Thyroid gland (tissue), 4 donors: ENCODE measurements at regions not wholly inside any gene's neighbourhood (a gene's known extent, or its start where the extent isn't known, plus 50 kb on each side); places are given as distances from the start of the nearest gene placed in this dataset.
A peak's percentile ranks its signal among the peaks of the same experiment; 100 is the strongest.

Source experiments
- DNase-seq, 2 donors: peaks; one replicate each; pipeline ENCODE4 v3.0.0-alpha.2; 2019
- H3K27ac ChIP-seq, 3 donors: fragments of 200-600 bp; sonication (generic); 1 replicate in 2 of 3; 2 replicates in 1 of 3; pipeline ENCODE4 v1.5.1; 2016 to 2019; ENCODE audit warnings: mild to moderate bottlenecking in 1 of 3, moderate library complexity in 1 of 3
- H3K27me3 ChIP-seq: fragments of 200-600 bp; sonication (generic); one replicate; pipeline ENCODE4 v1.5.1; 2019
- H3K36me3 ChIP-seq, 2 donors: fragments of 200-600 bp; sonication (generic); one replicate each; pipeline ENCODE4 v1.5.1; 2016 to 2019
- H3K4me1 ChIP-seq, 2 donors: fragments of 200-600 bp; sonication (generic); one replicate each; pipeline ENCODE4 v1.5.1; 2017 to 2019
- H3K4me3 ChIP-seq, 3 donors: fragments of 200-600 bp; sonication (generic); replicated peaks in 1 of 3; 1 replicate in 2 of 3; 2 replicates in 1 of 3; pipeline ENCODE4 v1.5.1; 2016; ENCODE audit warnings: mild to moderate bottlenecking in 1 of 3
- H3K9me3 ChIP-seq: fragments of 200-600 bp; sonication (generic); one replicate; pipeline ENCODE4 v1.5.1; 2017
- POLR2A ChIP-seq, 2 donors: fragments of 450-650 bp; IDR thresholded peaks; one replicate each; pipeline ENCODE4 v1.6.1; 2017; ENCODE audit warnings: antibody characterized with exemption in 2 of 2, mild to moderate bottlenecking in 2 of 2, moderate library complexity in 1 of 2
- WGBS, 2 donors: methylation state at CpG; one replicate each; pipeline ENCODE4 v1.1.5; 2017; 5-methylcytosine and 5-hydroxymethylcytosine counted together
- intact Hi-C: fragments of 100-400 bp; cut with DNase I; formaldehyde crosslinking; loops from one replicate; pipeline ENCODE4 v1.15.1; 2023
- TF ChIP-seq, protein P1 (sequence below), 6 experiments: fragments of 200-600 bp in 3 of 6; fragments of 450-650 bp in 3 of 6; sonication (generic) in 3 of 6; IDR thresholded peaks; one replicate each; pipeline ENCODE4 v1.5.1; 2016 to 2019; ENCODE audit warnings: antibody characterized with exemption in 6 of 6, mild to moderate bottlenecking in 2 of 6, inconsistent platforms in 1 of 6, moderate library complexity in 1 of 6

DNA sequence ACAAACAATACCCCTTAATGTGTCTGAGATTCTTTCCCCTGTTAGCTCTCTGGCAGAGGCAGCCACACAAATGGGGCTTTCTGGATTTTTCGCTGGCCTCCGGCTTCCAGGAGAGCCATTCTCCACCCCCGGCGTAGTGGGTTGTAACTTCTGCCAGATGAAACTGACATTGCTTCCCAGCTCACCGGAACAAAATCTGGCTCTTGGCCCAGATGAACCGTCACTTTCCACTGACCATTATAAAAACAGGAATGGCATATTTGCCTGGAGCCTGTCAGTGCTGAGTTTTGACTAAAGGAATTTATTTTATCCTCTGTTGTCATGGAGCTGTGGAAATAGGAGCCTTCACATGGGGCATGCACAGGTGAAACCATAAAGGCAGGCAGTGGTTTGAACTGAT is 120.6 kb upstream of the GPR12 start:
- peaks cover 0 to 11% of the 10 kb centered on the region in 2 donors for H3K4me1 ChIP-seq
- WGBS, 2 donors: 15 to 22% methylated on average over 6 of the region's 6 CpGs
- H3K27ac ChIP-seq: no peak overlapping the region
- peak; percentile 44 to 71 for DNase-seq
- no peaks in the 10 kb centered on the region for H3K36me3 ChIP-seq
- intact Hi-C loops: no loop called here
- H3K4me3 ChIP-seq: no peak overlapping the region
- TF ChIP-seq, protein P1, sequence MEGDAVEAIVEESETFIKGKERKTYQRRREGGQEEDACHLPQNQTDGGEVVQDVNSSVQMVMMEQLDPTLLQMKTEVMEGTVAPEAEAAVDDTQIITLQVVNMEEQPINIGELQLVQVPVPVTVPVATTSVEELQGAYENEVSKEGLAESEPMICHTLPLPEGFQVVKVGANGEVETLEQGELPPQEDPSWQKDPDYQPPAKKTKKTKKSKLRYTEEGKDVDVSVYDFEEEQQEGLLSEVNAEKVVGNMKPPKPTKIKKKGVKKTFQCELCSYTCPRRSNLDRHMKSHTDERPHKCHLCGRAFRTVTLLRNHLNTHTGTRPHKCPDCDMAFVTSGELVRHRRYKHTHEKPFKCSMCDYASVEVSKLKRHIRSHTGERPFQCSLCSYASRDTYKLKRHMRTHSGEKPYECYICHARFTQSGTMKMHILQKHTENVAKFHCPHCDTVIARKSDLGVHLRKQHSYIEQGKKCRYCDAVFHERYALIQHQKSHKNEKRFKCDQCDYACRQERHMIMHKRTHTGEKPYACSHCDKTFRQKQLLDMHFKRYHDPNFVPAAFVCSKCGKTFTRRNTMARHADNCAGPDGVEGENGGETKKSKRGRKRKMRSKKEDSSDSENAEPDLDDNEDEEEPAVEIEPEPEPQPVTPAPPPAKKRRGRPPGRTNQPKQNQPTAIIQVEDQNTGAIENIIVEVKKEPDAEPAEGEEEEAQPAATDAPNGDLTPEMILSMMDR (IDR thresholded peaks at IDR 0.05): no peak
- TF ChIP-seq POLR2A (IDR thresholded peaks at IDR 0.05): no peak
- no peaks in the 10 kb centered on the region for H3K27me3 ChIP-seq
- H3K9me3 ChIP-seq: no peaks in the 10 kb centered on the region

DNA sequence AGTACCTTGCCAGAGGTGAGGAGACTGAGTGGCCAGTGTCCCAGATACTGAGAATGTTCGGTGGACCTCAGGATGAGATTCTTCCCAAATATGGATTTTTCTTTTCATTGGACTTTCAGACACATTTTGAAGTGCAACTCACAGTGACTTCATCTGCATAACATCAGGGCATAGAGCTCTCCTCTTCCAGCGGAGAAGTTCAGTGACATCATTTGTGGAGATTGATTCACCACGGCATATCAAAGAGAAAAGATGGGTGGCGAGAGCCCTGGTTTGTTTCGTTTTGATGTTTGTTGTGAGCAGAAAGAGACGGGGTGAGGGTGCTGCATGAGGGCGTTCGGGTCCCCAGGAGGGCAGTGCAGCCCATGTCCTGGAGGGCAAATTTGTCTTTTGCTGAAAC is 120.1 kb upstream of the GPR12 start:
- Histone ChIP-seq H3K36me3 (no peaks in the 10 kb centered on the region), H3K4me3 (no peak overlapping the region), H3K27ac (no peak overlapping the region), H3K4me1 (peaks cover 0 to 11% of the 10 kb centered on the region in 2 donors), H3K9me3 (no peaks in the 10 kb centered on the region), H3K27me3 (no peaks in the 10 kb centered on the region)
- WGBS, 2 donors: 60 to 71% methylated on average over 8 of the region's 8 CpGs
- no peak for DNase-seq
- TF ChIP-seq POLR2A (IDR thresholded peaks at IDR 0.05): no peak
- TF ChIP-seq, protein P1 (IDR thresholded peaks at IDR 0.05): no peak
- intact Hi-C loops: no loop called here

DNA sequence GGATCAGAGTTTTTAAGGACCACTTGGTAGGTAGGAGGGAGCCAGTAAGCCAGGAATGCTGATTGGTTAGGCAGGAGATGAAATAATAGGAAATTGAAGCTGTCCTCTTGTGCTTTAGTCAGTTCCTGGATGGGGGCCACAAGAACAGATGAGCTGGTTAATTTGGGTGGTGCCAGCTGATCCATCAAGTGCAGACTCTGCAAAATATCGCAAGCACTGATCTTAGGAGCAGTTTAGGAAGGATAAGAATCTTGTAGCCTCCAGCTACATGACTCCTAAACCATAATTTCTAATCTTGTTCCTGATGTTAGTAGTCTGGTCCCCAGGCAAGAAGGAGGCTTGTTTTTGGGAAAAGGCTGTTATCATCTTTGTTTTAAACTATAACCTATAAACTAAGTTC is 117.9 kb upstream of the GPR12 start:
- TF ChIP-seq, protein P1 (IDR thresholded peaks at IDR 0.05): no peak
- no peak for TF ChIP-seq POLR2A (IDR thresholded peaks at IDR 0.05)
- Histone ChIP-seq H3K27ac (no peak overlapping the region), H3K4me3 (no peak overlapping the region), H3K27me3 (no peaks in the 10 kb centered on the region), H3K36me3 (no peaks in the 10 kb centered on the region), H3K4me1 (peaks cover 0 to 11% of the 10 kb centered on the region in 2 donors), H3K9me3 (no peaks in the 10 kb centered on the region)
- 64 to 77% methylated on average over 1 of the region's 1 CpG for WGBS, 2 donors
- intact Hi-C loops: no loop called here
- DNase-seq: no peak

DNA sequence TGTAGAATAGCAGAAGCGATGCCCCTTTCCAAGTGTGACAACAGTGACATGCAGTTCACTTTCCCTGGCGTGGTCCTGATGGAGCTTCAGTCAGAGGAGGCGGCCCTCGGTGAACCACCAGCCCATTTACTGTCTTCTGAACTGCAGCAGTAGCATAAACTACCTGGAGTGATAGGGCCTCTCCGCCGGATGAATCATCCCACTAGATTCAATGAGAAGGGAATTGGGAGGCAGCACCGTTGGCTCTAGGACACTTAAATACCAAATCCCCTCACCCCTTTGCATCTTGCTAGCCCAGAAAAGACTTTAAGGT is 112.8 kb upstream of the GPR12 start:
- H3K4me1 ChIP-seq: no peaks in the 10 kb centered on the region
- no peak overlapping the region for H3K4me3 ChIP-seq
- H3K36me3 ChIP-seq: no peaks in the 10 kb centered on the region
- no peaks in the 10 kb centered on the region for H3K27me3 ChIP-seq
- TF ChIP-seq, protein P1 (IDR thresholded peaks at IDR 0.05): no peak
- no peak for TF ChIP-seq POLR2A (IDR thresholded peaks at IDR 0.05)
- WGBS, 2 donors: 72 to 75% methylated on average over 7 of the region's 7 CpGs
- intact Hi-C loops: no loop called here
- no peak for DNase-seq
- H3K27ac ChIP-seq: no peak overlapping the region
- H3K9me3 ChIP-seq: no peaks in the 10 kb centered on the region

DNA sequence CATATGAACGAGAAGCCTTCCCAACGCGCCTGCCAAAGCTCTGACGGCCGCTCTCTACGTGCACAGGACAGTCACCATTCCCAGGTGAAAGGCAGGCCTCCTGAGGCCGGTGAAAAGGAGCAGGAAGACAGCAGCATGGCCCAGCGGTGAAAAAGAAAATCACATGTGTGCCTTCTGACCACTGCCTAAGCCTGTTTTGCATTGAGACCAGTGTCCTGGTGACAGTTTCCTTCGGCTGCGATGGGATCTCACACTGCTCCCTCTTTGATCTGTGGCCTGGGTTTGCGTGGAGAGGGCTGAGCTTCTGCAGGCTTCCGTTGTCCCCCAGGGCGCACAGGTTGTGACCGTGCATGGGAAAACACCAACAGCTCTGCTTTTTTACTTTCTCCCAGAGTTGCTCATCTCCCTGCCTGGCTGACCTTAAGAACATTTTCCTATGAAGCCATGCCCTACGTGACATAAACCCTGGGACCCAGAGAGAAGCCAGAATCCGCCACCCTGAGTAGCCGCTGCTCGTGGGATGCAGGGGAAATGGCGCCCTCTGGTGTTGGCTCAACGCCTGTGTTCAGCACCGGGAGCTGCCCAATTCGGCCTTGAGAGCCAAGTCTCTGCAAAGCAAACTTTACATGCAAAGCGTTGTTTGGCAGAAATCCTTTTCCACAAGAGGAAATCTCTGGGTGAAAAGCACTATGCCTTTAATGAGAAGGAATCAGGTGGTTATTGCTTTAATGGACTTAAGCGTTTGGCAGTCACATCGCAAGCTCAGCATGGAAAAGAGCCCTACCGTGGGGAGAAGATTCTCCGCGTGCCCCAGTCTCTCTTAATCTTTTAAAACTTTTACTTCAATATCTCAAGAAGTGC is 112.2 kb upstream of the GPR12 start:
- intact Hi-C loops: no loop called here
- Histone ChIP-seq H3K27me3 (no peaks in the 10 kb centered on the region), H3K4me1 (no peaks in the 10 kb centered on the region), H3K27ac (no peak overlapping the region), H3K4me3 (no peak overlapping the region), H3K9me3 (no peaks in the 10 kb centered on the region), H3K36me3 (no peaks in the 10 kb centered on the region)
- 47 to 55% methylated on average over 28 of the region's 28 CpGs for WGBS, 2 donors
- DNase-seq: peak; percentile 4 to 19
- no peak for TF ChIP-seq POLR2A (IDR thresholded peaks at IDR 0.05)
- TF ChIP-seq, protein P1 (IDR thresholded peaks at IDR 0.05): peak in 1 of 6 experiments; percentile 38
